NCI-H1092 treated with DMSO at 0.1 percent for 48 hours (cell line): ENCODE measurements at regions not wholly inside any gene's neighbourhood (a gene's known extent, or its start where the extent isn't known, plus 50 kb on each side); places are given as distances from the start of the nearest gene placed in this dataset.
"Not testable (repeated sequence)": the region's sequence is repeated elsewhere in the genome, so short reads cannot be mapped to it uniquely, and the experiment has no call there.

ENCODE experiments used
- DNase-seq: peaks from one replicate; lab custom pipeline; 2025; lab: John Stamatoyannopoulos, UW

GRCh38 chr5:103736343-103736742 is 173.8 kb upstream of the NUDT12 start:
- not testable (repeated sequence) for DNase-seq

DNA sequence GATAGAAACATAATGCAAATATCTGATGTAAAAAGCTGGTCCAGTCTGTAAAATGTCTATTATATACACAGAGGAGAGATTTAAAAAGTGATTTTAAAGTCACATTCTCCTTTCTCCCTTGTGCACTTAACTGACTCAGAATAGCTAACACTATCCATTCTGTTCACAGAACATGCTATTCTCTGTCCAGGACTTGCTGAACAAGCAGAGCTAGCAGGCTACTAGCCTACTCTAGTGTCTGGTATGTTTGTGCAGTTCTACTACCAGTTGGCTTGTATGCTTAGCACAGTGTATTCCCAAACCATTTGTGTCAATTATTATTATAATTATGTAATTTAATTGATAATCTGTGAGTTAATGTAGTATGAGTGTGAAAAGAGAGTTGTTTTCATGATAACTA is 161.7 kb upstream of the NUDT12 start:
- no peak for DNase-seq

GRCh38 chr5:103721183-103721582 is 158.6 kb upstream of the NUDT12 start:
- no peak for DNase-seq

DNA sequence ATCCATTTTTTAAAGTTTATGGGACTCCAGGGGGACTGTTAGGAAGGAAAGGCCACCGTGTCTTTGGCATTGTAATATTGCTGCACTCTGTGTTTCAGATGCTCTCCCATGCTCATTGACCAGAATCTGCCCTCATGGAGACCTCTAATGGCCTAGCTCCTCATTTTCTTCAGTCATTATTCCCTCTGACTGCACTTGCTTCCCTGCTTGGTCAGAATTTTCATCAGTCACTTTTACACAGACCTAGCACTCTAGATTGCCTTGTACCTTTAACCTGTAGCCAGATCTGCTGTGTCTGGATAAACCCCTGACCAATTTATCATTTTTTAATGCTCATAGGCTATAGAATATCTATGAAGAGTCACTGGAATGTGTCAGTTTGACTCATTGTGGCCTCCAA is 155.5 kb upstream of the NUDT12 start:
- no peak for DNase-seq

DNA sequence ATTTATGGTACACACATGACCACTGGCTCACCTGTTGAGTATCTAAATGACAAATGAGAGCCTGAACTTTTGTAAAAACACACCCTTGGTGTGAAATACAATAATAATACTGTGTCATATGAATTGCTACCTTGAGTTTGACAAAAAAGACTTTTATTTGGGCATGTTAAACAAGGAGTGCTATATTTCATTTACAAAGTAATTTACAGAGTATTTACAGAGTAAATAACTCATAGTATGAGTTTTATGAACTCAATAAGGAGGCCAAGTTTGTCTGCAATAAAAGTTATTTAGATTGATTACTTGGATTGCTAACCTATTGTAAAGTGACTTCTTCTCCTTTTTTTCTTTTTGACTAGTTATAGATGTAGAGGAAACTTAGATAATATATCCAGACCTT is 146.0 kb upstream of the NUDT12 start:
- DNase-seq: no peak

- no peak for DNase-seq
Observed at GRCh38 chr5:103706939-103707682, 144.5 kb upstream of the NUDT12 start.

DNA sequence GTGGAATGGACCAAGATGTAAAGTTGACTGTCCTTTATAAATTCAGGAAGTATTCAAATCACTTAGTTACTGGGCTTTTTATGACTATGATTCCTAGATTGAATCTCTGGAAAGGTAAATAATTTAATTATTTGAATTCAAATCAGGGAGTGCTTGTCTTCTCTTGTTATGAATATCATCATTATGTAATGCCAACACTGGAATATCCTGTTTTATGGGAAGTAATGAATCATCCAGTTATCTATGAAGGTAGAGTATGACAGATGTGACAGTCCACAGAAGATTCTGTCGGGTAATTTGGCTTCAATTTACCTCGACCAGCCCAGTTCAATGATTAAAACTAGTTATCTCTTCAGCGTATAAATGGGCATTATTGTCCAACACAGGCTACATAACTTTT is 141.0 kb upstream of the NUDT12 start:
- no peak for DNase-seq

DNA sequence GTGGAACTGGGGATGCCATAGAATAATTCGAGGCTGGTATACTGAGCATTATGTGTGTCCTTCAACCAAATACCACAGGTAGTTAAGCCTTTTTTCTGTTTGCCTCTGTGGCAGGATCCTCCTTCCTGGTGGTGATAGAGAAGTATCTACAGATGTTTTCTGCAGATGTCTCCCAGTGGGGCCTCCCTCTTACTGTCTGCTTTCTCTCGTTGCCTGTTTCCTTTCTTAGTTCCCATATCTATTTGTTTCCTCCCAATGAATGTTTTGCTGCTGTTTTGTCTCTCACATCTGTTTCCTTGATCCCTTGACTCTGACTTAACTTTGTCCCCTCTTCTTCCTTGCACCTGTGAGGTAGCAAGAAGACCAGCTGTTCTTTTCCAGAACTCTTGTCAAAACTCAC is 130.9 kb upstream of the NUDT12 start:
- DNase-seq: no peak

DNA sequence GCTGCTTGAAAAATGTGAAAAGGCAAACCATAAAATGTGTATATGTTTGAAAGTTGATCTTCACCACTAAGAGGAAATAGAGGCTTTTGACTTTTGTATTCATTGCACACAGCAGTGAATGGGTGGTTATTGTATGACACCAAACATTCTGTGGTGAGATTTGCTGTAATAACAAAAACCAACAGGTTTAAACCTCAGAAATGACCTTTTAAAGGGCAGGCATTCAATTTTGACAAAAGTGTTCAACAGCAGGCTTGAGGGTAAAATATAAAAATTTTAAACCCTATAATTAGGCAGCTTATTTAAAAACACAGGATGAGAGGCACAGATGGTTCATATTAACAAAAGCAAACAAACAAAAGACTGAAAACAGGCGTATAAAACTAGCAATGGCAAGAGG is 128.1 kb upstream of the NUDT12 start:
- DNase-seq: peak; percentile 16

DNA sequence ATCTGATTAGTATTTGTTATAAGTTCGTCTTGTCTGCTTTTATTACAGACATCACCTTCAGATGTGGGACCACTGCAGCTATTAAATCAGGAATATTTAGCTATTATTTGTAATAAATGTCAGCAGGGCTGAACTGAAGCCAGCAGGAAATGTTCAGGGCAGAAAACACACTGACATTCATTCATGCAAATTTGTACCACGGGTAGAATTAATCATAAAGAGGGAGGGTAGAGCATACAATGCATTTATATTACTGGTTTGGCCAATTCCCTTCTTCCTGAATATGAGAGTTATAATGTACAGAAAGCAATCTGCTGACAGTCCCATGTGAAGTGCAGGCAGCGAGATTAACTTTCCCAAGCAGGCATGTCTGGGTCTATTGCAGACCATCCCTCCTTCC is 117.3 kb upstream of the NUDT12 start:
- no peak for DNase-seq

- not testable (repeated sequence) for DNase-seq
Observed at GRCh38 chr5:103676198-103676597, 113.6 kb upstream of the NUDT12 start.

GRCh38 chr5:103674739-103675138 is 112.2 kb upstream of the NUDT12 start:
- peak; percentile 79 for DNase-seq

DNA sequence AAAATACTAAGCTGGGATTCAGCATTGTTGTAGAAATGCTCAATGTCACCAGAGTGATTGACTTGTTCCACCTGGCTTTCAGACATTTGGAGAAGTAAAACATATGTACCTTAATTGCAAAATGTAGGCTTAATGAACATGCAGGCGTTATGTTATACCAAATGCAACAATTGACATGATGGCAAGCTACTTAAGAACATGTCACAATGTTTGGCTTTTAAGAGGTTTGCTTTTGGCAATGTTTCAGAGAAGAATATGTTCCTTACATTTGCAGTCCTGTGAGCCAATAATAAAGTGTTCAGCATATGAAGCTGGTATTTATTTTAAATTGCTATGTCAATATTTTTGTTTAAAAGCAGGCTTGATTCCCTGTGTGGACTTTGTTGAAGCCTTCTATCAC is 111.7 kb upstream of the NUDT12 start:
- DNase-seq: peak; percentile 91

DNA sequence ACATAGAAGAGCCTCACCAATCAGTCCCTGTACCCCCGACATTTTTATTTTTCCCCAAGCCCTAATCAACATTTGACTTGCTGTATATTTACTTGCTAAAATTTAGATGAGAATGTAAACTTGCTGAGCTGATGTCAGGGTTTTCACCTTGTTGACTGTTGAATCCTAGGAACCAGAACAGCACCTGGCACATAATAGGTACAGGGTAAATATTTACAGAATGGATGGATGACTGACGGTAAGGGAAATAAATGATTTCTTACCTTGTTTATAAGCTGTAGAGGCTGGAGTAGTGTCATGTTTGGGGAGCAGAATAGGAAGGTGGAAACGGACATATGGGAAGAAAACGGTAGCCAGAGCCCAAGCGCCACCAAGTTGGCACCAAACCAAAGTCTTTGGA is 107.0 kb upstream of the NUDT12 start:
- peak; percentile 89 for DNase-seq

- DNase-seq: no peak
Observed at GRCh38 chr5:103668281-103668680, 105.7 kb upstream of the NUDT12 start.

GRCh38 chr5:103667068-103667467 is 104.5 kb upstream of the NUDT12 start:
- no peak for DNase-seq

DNA sequence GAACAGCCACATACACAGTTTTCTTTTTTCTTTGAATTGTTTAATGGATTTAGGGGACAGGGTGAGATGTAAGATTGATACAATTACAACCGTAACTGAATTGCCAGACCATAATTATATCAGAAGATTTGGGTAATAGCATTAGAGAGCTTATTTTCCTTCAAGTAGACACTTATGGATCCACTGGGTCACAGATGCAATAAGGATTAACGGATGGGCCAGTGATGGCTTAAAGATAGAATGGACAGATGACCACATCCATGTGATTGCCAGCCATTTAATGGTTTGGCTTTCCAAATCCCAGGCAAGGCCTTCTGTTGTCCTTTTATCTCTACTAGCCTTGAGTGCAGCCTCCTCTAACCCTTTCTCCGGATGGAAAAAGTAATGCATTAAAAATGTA is 94.7 kb upstream of the NUDT12 start:
- no peak for DNase-seq

GRCh38 chr5:103648086-103648485 is 85.5 kb upstream of the NUDT12 start:
- no peak for DNase-seq

DNA sequence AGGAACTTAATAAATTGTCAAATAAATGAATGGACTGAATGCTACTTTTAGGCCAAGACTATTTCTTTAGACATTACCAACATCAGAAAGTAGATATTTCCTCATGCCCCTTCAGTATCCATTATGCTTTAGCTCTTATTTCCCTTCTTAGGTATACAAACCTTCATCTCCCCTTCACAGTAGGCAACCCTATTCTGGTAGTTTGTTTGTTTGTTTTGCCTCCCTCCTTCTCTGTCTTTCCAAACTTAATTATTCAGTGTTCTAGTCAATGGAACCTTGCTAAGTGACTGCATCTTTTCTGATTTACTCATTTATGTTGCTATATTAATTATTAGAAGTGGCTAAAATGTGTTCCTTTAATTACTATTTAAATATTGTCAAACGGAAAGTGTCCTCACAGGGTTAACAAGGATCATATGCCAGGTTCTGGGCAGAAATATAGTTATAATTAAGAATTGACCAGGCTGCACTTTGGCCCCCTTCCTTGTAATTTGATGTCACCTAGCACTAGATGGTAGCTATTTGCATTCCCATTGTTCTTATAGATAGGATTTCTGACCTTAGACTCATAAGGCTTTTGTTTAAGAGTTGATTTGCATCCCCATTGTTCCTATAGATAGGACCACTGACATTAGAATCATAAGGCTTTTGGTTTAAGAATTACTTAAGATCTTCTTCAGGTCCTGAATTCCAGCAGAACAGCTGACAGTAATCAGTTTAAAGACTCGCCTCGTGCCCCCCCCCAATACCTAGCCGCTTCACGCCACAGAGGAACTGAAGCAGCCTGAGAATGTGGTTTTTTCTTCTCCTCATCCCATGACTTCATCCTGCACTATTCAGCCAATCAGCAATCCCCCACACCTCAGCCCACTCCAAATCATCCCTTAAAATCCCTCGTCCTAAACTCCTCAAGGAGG is 84.4 kb upstream of the NUDT12 start:
- DNase-seq: no peak

GRCh38 chr5:103645816-103646215 is 83.2 kb upstream of the NUDT12 start:
- no peak for DNase-seq

DNA sequence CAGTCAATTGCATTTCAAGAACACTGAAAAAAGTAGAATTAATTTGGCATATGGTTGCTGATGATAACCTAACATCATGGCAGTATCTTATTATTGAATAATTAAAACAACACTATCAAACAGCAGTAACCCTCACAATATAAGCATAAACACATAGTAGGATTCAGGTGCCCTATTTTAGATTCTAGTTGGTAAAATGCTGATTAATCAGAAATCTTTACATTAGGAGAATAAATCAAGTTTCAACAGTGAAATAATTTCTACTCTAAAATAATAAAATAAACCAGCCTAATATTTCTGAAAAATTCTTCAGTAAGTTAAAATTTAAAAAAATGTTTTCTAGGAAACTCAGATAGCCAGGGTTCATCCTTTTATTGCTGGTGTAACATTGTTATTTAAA is 76.4 kb upstream of the NUDT12 start:
- DNase-seq: no peak

DNA sequence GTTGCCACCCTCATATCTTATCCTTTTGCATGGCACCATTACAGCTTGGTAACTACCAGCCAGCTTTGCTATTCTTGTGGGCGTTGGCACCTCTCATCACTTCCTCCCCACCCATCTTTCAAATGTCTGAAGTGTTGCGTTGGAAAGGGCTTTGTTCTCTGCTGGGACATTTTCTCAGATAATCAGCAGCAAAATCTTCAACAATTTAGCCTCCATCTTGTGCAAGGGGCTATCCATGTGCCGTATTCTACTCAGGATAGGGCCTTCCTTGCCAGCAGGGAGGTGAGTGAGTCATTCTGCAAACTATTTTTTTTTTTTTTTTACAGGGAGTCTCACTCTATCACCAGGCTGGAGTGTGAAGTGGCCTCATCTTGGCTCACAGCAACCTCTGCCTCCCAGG is 62.1 kb upstream of the NUDT12 start:
- DNase-seq: no peak

- DNase-seq: no peak
Observed at GRCh38 chr5:103624035-103624480, 61.5 kb upstream of the NUDT12 start.
